ENCODE measurements at regions not wholly inside any gene's neighbourhood (a gene's known extent, or its start where the extent isn't known, plus 50 kb on each side); places are given as distances from the start of the nearest gene placed in this dataset.

GRCh38 chr6:163641706-163642105 lies 227.2 kb downstream of the QKI start:
- TF ChIP-seq POLR2A (IDR thresholded peaks at IDR 0.05) (no peak), CTCF (IDR thresholded peaks at IDR 0.05) (no peak)
